Stimulated activated CD4-positive, alpha-beta T cell treated with anti-CD3 and anti-CD28 coated beads, TNF-alpha, amount 100 ng/mL, for 1 hour (primary cell): ENCODE measurements at regions not wholly inside any gene's neighbourhood (a gene's known extent, or its start where the extent isn't known, plus 50 kb on each side); places are given as distances from the start of the nearest gene placed in this dataset.
"Not testable (repeated sequence)": the region's sequence is repeated elsewhere in the genome, so short reads cannot be mapped to it uniquely, and the experiment has no call there.

Experiments used
- DNase-seq, 3 donors: peaks; one replicate each; pipeline ENCODE4 v3.0.0-alpha.2; 2020; ENCODE audit warnings: low read depth in 3 of 3, low spot score in 1 of 3

DNA sequence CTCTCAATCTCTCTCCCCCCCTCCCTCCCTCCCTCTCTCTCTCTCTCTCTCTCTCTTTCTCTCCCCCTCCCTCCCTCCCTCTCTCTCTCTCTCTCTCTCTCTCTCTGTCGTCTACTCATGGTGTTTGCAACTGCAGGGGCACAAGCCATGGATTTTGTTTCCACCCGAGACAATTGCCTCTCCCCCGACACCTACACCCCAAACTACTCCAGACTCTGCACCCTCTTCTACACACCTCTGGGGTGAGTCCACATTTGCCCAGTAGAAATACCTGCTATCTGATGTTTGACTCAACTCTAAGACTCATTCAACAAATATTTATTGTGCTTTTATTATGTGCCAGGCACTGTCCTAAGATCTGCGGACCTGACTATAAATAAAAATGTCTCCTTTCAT lies 93.7 kb downstream of the TMEM17 start:
- DNase-seq = no peak

GRCh38 chr2:62410926-62411456 lies 95.0 kb downstream of the TMEM17 start:
- DNase-seq = no peak

DNA sequence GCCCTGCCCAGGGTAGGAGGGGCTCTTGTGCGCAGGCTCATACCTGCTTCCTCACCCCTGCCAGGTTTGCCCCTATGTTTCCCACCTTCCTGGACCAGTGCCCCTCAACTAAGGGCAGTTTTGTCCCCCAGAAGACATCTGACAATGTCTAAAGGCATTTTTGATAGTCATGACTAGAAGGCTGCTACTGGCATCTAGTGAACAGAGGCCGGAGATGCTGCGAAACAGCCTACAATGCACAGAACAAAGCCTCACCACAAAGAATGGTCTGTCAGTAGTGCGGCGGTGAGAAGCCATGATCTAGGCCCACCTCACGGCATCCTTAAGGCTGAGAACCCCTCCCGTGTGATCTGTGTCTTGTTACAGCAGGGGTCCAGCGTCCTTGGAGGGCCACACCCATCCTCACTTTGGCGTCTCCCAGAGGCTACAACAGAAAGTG lies 96.0 kb downstream of the TMEM17 start:
- no peak for DNase-seq

DNA sequence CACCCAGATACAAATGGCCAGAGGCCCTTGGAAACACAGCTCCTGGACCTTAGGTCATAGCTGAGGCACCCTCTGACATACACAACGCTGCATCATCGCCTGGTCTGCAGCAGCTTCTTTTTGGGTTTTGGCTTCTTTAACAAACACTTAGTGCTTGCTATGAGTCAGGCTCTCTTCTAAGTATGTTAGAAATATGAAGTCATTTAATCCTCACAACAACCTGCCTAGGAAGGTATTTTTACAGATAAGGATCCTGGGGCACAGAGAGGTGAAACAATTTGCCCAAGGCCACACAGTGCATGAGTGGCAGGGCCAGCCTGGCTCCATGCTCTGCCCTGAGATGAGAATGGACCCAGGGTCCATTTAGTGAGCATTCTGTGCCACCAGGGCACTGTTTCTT lies 96.6 kb downstream of the TMEM17 start:
- DNase-seq = no peak

- DNase-seq = no peak
These were observed 97.7 kb downstream of the TMEM17 start for GRCh38 chr2:62408241-62408677.

GRCh38 chr2:62407838-62408237 lies 98.2 kb downstream of the TMEM17 start:
- no peak for DNase-seq

- no peak for DNase-seq
These were observed 98.6 kb downstream of the TMEM17 start for GRCh38 chr2:62407401-62407800.

- DNase-seq = no peak
These were observed 99.4 kb downstream of the TMEM17 start for GRCh38 chr2:62406573-62407043.

DNA sequence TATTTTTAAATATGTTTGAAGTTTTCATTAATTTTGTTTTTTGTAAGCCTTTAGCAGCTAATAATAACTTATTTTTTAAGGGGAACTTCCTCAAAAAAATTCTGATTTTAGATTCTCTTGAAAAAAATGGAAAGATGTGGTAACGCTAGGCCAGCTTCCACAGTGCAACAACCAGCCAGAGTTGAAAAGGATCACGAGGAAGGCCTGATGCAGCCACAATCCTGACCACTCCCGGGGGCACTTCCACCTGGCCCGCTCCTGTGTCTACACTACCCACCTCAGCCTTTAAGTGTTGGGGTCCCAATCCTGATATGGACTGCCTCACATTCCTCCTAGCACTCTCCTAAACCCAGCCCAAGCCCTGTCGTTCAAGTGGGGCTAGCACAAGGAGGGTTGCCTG lies 101.1 kb downstream of the TMEM17 start:
- DNase-seq = no peak

GRCh38 chr2:62402156-62402555 lies 103.8 kb downstream of the TMEM17 start:
- DNase-seq = no peak

DNA sequence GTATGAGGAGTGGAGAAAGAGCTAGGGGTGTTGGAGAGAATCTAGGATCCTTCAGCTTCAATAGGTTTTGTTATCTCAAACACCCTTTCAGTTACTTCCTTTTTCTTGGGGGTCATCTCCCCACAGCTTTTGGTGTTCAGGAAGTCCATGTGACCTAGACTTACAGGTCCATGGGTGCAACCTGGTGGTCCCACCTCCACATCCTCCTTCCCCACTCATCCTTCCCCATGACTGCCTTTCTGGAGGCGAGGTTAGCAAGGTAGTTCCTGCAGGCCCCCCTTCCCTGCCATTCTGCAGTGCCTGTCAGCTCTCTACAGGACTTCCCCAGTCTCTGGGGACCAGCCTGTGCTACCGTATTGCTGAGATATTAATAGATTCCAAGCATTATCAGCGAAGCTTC lies 107.6 kb downstream of the TMEM17 start:
- no peak for DNase-seq

GRCh38 chr2:62396880-62397279 lies 109.1 kb downstream of the TMEM17 start:
- DNase-seq = no peak

- DNase-seq = no peak
These were observed 112.7 kb downstream of the TMEM17 start for GRCh38 chr2:62393293-62393692.

- DNase-seq = no peak
These were observed 114.3 kb downstream of the TMEM17 start for GRCh38 chr2:62391696-62392095.

DNA sequence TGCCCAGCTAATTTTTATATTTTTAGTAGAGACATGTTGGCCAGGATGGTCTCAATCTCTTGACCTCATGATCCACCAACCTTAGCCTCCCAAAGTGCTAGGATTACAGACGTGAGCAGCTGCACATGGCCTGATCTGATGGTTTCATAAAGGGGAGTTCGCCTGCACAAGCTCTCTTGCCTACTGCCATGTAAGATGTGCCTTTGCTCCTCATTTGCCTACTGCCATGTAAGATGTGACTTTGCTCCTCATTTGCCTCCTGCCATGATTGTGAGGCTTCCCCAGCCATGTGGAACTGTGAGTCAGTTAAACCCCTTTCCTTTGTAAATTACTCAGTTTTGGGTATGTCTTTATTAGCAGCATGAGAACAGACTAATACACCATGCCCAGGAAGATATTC lies 119.6 kb downstream of the TMEM17 start:
- not testable (repeated sequence) for DNase-seq

- DNase-seq = no peak
These were observed 122.1 kb downstream of the TMEM17 start for GRCh38 chr2:62383846-62384245.

DNA sequence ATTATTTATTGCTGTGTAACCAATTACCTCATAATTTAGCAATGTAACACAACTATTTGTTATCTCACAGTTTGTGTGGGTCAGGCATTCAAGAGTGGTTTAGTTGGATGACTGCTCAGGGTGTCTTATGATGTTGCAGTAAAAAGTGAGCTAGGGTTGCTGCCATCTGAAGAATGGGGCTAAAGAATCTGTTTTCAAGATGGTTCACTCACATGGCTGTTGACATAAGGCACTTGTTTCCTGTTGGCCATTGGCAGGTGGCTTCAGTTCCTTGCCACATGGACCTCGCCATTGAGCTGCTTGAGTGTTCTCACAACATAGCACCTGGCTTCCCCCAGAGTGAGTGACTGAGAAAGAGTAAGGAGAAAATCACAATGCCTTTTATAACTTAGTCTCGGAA lies 123.2 kb downstream of the TMEM17 start:
- no peak for DNase-seq

GRCh38 chr2:62382122-62382521 lies 123.9 kb downstream of the TMEM17 start:
- DNase-seq = no peak

- no peak for DNase-seq
These were observed 124.3 kb downstream of the TMEM17 start for GRCh38 chr2:62381656-62382055.

DNA sequence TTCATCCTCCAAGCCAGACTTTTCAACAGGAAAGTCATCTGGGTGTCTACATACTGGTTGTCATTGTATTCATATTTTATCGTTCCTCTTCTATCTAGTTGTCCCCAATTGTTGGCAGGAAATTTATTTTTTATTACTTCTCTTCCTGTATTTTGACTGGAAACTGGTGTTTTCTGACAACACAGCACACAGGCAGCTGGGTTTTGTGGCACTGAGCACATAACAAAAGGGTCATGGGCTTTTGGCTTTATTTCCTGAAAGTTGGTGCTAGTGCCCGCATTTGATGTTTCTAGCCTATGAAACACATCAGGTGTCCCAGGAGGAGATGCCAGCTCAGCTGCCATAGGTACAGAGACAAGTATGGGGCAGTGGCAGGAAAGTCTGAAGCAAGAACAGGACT lies 126.4 kb downstream of the TMEM17 start:
- no peak for DNase-seq

DNA sequence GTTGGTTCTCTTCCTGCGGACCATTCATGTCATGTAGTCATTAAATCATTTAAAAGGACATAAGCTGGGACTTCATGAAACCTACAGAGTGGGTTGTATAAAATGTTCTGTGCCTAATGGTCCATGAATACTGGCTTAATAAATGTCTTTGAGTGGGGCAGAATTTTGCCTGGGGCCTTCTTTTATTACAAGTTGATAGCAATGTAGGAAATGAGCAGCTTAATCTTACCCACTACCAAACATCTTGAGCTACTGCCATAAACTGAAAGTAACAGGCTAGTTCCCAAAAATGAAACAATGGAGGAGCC lies 130.9 kb downstream of the TMEM17 start:
- DNase-seq = no peak

- DNase-seq = no peak
These were observed 131.5 kb downstream of the TMEM17 start for GRCh38 chr2:62374301-62375112.

- no peak for DNase-seq
These were observed 133.2 kb downstream of the TMEM17 start for GRCh38 chr2:62372824-62373223.
